ENCODE measurements at regions not wholly inside any gene's neighbourhood (a gene's known extent, or its start where the extent isn't known, plus 50 kb on each side); places are given as distances from the start of the nearest gene placed in this dataset.

- no peak for DNase-seq
- no peaks in the 10 kb centered on the region for H3K36me3 ChIP-seq
- no peaks in the 10 kb centered on the region for H3K4me1 ChIP-seq (ENCODE audit: insufficient read depth)
- H3K4me3 ChIP-seq: no peak overlapping the region
- 93 to 96% (median 94%) methylated on average over 2 of the region's 2 CpGs for WGBS, 3 donors
- H3K27me3 ChIP-seq: no peaks in the 10 kb centered on the region
- TF ChIP-seq POLR2A (IDR thresholded peaks at IDR 0.05): no peak
- no peak for TF ChIP-seq EP300 (IDR thresholded peaks at IDR 0.05)
- no peak for TF ChIP-seq CTCF (IDR thresholded peaks at IDR 0.05)
- H3K9me3 ChIP-seq: no peaks in the 10 kb centered on the region
- intact Hi-C loops (cut with DNase I): no loop called here
- H3K27ac ChIP-seq: no peak overlapping the region
These were observed 291.8 kb downstream of the EDEM1 start for GRCh38 chr3:5479229-5479799.

GRCh38 chr3:5480190-5480589 lies 292.7 kb downstream of the EDEM1 start:
- intact Hi-C loops (cut with DNase I): no loop called here
- TF ChIP-seq POLR2A (IDR thresholded peaks at IDR 0.05): no peak
- no peak for TF ChIP-seq CTCF (IDR thresholded peaks at IDR 0.05)
- no peak for TF ChIP-seq EP300 (IDR thresholded peaks at IDR 0.05)
- Histone ChIP-seq H3K4me1 (ENCODE audit: insufficient read depth) (no peaks in the 10 kb centered on the region), H3K36me3 (no peaks in the 10 kb centered on the region), H3K9me3 (no peaks in the 10 kb centered on the region), H3K27ac (no peak overlapping the region), H3K4me3 (no peak overlapping the region), H3K27me3 (no peaks in the 10 kb centered on the region)
- DNase-seq: no peak
- WGBS, 3 donors: 82 to 84% (median 82%) methylated on average over 8 of the region's 8 CpGs

- WGBS, 3 donors: 73 to 81% (median 75%) methylated on average over 5 of the region's 5 CpGs
- intact Hi-C loops (cut with DNase I): no loop called here
- no peak for TF ChIP-seq EP300 (IDR thresholded peaks at IDR 0.05)
- TF ChIP-seq POLR2A (IDR thresholded peaks at IDR 0.05): no peak
- Histone ChIP-seq H3K4me1 (ENCODE audit: insufficient read depth) (no peaks in the 10 kb centered on the region), H3K4me3 (no peak overlapping the region), H3K9me3 (no peaks in the 10 kb centered on the region), H3K27me3 (no peaks in the 10 kb centered on the region), H3K27ac (no peak overlapping the region), H3K36me3 (no peaks in the 10 kb centered on the region)
- no peak for DNase-seq
These were observed 297.9 kb downstream of the EDEM1 start for GRCh38 chr3:5485427-5485826.

GRCh38 chr3:5488771-5489170 lies 301.3 kb downstream of the EDEM1 start:
- Histone ChIP-seq H3K4me1 (ENCODE audit: insufficient read depth) (no peaks in the 10 kb centered on the region), H3K4me3 (no peak overlapping the region), H3K27ac (no peak overlapping the region), H3K9me3 (no peaks in the 10 kb centered on the region), H3K36me3 (no peaks in the 10 kb centered on the region), H3K27me3 (no peaks in the 10 kb centered on the region)
- TF ChIP-seq CTCF (IDR thresholded peaks at IDR 0.05): no peak
- no peak for TF ChIP-seq EP300 (IDR thresholded peaks at IDR 0.05)
- TF ChIP-seq POLR2A (IDR thresholded peaks at IDR 0.05): no peak
- WGBS, 3 donors: 88 to 92% (median 91%) methylated on average over 7 of the region's 7 CpGs
- intact Hi-C loops (cut with DNase I): no loop called here
- DNase-seq: no peak

GRCh38 chr3:5489536-5489935 lies 302.0 kb downstream of the EDEM1 start:
- no peaks in the 10 kb centered on the region for H3K36me3 ChIP-seq
- H3K4me3 ChIP-seq: no peak overlapping the region
- 38 to 63% (median 52%) methylated on average over 3 of the region's 3 CpGs for WGBS, 3 donors
- intact Hi-C loops (cut with DNase I): no loop called here
- no peaks in the 10 kb centered on the region for H3K27me3 ChIP-seq
- no peak for DNase-seq
- no peaks in the 10 kb centered on the region for H3K9me3 ChIP-seq
- TF ChIP-seq POLR2A (IDR thresholded peaks at IDR 0.05): no peak
- no peak for TF ChIP-seq EP300 (IDR thresholded peaks at IDR 0.05)
- TF ChIP-seq CTCF (IDR thresholded peaks at IDR 0.05): no peak
- no peaks in the 10 kb centered on the region for H3K4me1 ChIP-seq (ENCODE audit: insufficient read depth)
- no peak overlapping the region for H3K27ac ChIP-seq
